ENCODE measurements at regions not wholly inside any gene's neighbourhood (a gene's known extent, or its start where the extent isn't known, plus 50 kb on each side); places are given as distances from the start of the nearest gene placed in this dataset.
"Not testable (repeated sequence)": the region's sequence is repeated elsewhere in the genome, so short reads cannot be mapped to it uniquely, and the experiment has no call there.

DNA sequence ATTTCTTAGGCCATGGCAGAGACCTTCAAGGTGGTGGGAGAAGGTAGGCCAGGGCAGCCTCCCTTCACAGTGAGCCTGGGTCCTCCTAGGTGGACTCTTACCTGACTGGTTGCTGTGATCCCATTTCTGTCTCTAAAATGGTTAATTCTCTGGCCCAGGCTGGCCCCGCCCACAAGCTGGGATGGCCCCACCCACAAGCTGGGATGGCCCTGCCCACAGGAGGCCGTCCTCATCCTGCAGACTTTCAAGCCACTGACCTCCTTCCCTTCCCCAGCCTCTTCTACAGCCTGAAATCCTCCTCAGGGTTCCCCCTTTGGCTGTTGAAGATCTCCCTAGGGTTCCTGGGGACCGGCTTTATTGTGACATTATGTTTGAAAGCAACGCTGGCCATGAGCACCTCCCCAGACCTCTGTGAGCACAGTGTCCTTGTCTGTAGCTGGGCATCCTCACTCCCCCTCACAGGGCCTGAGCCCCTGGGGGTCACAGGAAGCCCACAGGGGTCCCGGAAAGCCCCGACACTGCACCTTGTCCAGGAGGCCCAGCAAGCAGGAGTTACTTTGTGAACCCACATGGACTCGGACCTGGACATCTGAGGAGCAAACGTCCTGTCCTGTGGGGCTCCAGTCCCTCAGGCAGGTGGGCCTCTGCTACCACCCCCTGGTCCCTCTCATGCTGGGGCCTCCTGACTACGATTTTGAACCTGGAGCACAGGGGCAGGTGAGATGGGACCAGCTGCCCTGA is 621.7 kb downstream of the MATN1 start:
- DNase-seq = no peak

DNA sequence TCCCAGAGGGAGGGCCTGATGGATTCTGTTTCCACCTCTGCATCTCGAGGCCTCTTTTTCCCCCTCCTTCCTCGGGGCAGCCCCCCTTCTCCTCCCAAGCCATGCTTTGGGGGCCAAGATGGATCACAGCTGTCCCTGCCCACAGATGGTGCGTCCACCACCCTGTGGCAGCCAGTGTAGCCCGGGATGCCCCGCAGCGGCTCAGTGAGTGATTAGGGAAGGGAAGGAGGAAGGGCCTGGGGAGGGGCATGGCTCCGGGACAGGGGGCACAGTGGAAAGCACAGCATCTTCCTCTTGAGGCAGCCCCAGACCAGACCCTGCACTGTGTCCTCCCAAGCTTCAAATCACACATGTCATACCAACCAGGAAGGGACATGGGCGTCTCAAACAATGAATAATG is 622.4 kb downstream of the MATN1 start:
- no peak for DNase-seq

DNA sequence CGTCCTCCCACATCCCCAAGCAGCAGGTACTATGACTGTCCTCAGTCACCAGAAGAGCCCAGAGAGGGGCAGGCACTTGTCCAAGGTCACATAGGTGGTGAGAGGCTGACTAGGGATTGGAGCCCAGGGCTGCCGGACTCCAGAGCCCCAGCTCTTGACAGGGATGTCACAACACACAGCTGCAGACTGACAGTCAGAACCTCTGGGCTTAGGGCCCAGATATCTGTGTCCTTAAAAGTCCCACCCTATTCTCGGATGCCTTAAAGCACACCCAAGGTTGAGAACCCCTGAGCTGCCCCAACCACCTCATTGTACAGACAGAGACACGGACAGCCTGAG is 622.9 kb downstream of the MATN1 start:
- DNase-seq = no peak

DNA sequence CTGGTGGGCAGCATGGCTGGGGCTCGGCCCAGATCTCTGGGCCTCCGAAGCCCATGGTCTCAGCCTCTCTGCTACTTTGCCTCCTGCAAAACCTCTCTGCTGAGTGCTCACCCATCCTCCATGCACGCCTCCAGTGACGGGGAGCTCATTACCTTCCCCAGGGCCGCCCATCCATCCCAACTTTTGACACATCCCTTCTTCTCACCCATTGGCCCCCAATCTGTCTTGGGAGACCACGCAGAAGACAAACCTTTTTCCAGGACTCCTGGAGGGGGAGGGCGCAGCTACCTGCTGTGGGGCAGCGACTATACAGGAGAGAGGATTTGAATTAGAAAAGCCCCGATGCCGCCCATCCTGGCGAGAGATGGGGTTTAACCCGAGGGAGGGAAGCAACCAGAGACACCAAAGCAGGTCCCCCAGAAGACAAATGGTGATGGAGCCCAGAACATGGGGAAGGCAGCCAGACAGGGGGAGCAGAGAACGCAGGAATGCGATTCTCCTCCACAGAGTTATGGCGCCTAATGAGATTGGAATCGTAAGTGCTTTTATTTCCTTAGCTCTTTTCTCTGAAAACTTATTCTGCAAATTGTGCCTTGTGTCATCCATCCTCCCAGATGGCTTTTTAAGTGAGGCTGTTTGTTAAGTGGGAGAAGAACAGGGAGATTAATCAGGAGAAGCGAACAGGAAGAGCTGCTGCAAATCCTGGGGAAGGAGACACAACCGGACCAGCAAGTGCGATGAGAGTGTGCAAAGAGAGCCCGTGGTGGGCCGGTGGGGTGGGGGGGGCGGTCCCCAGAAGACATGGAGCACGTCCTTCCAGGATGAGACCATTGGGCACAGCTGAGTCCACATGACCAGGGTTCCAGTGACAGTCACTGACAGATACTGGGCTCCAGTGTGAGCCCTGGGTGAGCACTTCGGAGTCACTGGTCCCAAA is 623.5 kb downstream of the MATN1 start:
- no peak for DNase-seq

DNA sequence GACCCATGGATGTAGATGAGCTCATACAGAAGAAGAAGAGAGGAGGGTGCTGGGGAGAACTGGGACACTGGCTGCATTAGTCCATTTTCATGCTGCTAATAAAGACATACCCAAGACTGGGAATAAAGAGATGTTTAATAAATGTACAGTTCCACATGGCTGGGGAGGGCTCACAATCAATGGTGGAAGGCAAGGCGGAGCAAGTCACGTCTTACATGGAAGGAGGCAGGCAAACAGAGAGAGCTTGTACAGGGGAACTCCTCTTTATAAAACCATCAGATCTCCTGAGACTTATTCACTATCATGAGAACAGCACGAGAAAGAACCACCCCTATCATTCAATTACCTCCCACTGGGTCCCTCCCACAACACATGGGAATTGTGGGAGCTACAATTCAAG is 625.5 kb downstream of the MATN1 start:
- not testable (repeated sequence) for DNase-seq

DNA sequence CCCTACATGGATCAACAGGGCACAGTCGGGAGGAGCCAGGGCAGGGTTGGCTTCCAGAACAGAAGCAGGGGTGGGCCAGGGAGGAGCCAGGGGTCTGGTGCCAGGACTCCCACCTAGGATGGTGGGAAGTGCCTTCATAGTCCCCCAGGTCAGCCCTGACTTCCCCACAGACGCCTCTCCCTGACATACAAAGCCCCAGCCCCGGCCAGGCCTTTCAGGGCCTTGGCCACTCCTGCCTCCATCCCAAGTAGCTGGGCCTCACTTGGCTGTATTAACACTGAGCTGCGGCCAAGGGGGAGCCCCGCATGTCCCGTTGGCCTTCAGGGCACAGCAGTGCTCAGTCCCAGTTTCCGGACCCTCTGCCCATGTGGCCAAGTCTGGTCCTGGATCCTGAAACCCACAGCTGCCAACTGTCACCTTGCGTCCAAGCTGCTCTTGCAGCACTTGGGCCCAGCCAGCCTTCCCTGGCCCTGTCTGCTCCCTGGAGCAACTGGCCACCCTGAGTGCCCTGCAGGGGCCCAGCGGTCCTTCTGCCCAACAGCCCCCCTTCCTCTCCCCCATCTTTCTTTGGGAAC is 627.8 kb downstream of the MATN1 start:
- no peak for DNase-seq

DNA sequence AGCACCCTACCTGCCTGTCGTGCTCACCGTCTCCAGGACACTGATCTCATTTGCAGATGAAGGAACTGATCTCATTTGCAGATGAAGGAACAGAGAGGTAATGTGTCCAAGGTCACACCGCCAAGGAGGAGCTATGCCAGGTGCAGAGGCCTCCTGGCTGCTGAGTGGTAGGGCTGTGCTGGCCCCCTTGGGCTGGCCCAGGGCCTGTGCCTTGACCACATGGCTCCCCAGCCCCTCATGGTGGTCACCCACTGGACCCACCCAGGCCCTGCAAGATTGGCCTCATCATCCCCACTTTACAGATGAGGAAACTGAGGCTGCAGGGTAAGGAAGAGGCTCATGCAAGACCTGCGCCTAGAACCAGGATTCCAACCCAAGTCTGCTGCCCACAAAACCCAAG is 628.3 kb downstream of the MATN1 start:
- DNase-seq = no peak

DNA sequence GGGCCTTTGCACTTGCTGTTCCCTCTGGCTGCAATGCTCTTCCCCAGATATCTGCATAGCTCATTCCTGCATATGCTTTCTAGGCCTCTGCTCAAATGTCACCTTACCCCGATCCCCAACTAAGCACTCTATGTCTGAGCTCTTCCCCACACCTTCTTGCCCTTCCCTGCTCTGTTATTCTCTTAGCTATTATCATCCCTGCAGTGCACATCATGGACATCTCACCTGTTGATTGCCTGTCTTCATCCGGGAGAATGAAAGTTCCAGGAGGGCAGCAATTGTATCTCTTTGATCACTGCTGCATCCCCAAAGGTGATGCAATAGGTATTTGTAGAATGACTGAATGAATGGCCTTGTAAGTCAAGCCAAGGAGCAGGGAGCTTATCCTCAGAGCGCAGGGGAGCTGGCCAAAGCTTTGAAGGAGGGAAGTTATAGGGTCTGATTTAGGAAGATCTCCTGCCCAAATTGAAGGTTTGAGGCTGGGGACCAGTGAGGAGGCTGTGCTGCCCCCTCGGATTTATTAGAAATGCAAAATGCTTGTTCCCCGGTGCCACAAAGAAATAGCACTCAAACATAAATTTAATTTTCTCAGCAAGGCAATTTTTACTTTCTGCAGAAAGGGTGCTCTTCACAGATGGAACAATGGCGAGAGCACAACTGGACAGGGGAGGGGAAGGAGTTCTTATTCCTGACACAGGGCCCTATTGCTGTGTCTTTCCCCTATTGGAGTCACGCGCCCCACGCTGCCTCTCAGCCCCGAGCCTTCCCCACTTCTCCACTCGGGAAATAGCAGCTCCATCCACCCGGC is 631.1 kb downstream of the MATN1 start:
- no peak for DNase-seq

DNA sequence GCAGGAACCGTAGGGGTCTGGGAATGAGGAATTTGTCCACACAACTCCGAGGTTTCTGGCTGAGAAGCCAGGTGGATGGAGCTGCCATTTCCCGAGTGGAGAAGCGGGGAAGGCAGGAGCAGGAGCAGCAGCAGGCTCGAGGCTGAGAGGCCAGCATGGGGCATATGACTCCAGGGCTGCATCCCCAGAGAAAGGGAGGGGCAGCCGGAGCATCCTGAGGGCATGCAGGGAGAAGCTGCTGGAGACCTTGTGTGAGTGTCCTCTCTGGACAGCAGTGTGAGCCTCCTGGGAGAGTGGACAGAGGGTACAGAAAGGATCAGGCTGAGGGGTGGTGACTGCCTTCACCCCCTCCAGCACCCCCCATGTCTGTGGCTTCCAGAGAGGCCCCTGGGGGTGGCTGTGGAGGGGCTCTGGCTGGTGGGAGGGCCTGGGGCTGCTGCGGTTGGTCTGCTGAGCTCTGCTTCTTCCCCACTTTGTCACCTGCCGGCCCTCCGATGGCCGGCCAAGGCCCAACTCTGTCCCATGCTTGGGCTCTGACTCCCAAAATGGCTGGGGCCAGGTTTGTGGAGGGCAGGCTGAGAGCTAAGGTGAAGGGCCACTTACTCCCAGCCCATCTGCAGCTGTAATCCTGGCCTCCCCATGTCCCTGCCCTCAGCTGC is 633.1 kb downstream of the MATN1 start:
- DNase-seq = no peak

DNA sequence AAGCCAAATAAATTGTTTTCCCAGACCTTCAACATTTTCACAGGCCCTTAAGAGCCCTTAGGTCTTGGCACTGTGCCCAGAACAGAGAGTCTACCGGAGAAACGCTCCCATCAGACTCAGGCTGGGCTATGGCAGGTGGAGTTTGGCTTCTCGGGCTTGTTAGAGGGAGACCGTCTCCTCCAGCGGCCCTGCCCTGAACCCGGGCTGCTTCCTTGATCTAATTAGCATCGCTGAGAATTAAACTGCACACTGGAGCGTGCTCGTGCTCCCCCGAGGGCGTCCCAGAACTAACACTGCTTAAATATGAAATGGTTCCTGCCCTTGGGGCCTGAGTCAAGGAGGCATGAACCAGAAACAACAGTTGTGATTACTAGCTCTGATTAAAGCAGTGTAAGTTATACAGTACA is 634.4 kb downstream of the MATN1 start:
- DNase-seq = peak; percentile 93 to 94

DNA sequence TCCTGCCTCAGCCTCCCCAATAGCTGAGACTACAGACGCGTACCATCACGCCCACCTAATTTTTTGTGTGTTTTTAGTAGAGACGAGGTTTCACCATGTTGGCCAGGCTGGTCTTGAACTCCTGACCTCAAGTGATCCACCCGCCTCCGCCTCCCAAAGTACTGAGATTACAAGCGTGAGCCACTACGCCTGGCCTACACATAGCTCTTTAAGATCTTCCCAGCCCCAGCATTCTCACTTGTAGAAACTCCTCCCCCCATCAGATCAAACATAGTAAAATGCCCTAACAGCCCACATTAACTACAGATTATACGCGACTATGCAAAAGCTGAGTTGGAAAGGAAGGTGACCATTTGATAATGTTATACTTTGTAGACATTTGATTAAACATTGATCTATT is 634.8 kb downstream of the MATN1 start:
- DNase-seq = no peak

DNA sequence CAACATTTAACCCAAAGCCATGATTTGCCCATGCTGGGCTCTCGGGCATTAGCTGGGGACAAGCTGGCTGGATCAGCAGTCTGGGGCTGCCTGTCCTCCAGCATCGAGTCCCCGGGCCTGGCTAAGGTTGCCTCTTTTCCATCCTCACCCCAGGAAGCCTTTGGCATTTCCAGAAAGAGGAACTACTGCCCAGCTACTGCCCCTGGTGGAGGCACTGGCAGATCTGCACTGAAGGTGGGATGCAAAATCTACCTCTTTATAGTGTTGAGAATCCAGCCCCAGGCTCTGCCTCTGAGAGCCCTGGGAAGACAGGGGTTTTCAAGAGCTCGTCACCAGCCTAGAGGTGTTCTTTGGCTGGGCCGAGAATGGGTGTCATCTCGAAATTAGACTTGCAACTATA is 635.9 kb downstream of the MATN1 start:
- no peak for DNase-seq

DNA sequence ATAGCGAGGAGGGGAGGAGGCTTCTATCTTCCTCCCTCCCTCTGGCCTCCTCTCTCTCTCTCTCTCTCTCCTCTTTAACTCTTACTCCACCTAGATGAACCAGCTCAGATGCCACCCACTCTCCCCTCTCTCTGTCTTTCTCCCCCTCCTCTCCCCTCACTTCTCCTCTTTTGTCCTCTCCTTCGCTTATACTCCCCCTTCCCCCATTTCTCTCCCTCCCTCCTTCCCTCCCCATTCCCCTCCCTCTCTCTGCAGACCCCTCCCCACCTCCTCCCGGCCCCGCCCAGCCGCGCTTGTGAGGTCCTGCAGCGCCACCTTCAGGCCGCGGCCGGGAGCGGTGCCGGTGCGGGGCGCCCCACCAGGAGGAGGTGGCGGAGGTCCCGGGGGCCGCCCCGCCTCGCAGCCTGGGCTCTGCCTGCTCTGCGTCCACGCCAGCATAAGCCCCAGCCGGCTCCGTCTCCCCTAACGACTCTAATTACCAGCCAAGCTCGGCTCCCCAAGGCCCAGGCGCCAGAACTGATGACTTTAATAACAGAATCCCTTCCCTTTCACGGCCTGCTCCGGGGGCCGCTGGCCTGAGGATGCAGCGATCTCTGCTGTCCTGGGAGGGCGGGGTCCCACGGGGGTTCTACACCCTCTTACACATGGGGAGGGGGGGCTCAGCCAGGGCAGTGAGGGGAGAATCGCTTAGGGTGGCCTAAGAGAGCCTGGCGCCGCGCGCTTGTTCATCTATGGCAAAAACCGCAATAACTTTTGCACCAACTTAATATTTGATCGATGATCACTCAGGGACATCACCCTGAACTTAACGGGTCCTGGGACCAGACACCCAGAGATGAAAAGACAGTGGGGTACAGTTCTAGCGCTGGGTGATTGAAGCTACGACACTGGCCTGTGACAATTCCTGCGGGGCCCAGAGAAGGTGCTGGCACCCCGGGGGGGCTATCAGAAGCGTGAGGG is 637.3 kb downstream of the MATN1 start:
- no peak for DNase-seq

DNA sequence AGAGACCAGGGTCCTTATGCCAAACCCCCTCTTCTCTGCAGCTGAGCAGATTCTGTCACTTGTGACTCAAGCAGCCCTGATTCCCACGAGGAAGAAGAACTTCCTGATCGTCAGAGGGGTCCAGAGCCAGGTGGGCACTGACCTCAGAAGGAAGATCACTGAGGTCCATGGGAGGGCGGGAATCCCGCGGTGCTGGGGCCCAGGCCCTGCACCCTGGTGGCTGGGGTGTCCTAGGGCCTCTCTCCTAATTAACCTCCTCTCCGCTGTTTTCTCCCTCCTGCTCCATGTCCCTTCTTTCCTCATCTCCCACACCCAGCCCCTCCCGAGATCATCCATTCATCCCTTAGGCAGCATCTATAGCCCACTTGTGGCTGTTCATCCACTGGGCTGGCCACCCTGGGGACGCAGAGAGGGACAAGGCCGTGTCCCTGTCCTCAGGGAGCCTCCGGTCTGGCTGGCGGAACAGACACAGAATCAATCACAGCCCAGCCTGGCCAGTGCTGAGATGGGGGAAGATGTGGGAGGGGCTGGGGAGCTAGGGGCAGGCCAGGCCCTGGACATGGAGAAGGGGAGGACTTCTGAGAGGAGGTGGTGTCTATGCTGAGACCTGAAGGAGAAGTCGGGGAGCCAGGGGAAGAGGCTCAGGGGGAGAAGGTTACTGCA is 638.3 kb downstream of the MATN1 start:
- no peak for DNase-seq

DNA sequence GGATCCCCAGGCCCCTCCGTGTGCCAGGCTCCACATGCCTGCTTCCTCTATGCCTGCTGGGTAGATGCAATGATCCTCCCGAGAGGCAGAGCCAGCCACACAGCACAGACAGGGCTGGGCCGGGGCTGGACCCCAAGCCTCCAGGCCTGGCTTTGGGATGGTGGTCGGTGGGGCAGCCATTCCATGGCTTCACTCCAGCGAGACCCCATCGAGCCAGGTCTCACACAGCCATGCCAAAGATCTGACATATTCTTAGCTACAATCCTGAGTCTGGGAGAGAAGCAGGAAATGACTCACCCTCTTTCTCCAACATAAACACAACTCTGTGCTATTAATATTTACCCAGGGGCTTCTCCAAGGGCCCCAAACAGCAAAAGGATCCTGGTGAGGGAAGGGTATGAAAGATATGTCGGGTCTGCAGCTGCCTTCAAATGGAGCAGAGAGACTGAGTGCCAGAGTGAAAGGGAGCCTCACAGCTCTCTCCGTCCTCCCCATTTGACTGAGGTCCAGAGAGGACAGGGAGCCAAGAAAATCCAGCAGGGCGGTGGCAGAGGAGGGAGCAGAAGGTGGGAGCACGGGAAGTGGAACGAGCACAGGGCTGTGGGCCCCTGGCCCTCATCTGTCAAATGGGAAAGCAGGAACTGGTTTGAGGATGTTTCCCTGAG is 639.5 kb downstream of the MATN1 start:
- DNase-seq = no peak

DNA sequence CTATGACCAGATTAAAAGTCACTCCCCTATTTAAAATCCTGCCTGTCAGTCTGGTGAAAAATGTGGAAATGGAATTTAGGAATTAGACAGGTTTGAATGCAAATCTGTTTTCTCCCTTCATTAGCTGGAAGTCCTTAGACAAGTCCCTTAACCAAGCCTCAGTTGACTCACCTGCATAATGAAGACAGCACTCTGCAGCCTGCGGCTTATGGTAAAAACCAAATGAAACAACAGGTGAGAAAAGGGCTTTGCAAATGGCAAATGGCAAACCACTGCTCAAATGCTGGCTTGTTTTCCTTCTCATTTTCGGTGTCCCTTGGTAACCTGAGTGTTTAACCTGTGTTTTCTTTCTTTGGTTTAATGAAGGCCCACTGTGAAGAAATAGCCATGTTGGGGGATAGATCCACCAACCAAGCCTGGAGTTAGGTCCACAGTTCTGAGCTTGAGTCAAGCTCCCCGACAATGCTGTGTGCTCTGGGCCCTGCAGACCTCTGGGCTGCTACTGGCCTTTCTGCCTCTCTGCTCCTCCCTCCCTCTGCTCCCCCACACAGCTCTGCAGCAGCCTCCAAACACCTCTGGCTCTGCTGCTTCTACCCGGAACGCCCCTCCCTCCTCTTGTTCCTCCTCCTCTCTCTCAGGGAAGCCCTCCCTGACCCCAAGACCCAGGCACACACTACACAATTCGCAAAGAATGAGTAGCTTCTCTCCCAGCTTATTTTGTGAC is 641.8 kb downstream of the MATN1 start:
- no peak for DNase-seq

DNA sequence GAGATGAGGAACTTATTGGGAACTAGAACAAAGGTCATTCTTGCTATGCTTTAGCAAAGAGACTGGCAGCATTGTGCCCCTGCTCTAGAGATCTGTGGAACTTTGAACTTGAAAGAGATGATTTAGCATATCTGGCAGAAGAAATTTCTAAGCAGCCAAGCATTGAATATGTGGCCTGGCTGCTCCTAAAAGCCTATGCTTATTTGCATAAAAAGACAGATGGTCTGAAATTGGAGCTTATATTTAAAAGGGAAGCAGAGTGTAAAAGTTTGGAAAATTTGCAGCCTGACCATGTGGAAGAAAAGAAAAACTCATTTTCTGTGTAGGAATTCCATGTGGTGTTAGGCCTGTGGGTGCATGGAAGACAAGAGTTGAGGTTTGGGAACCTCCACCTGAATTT is 647.5 kb downstream of the MATN1 start:
- not testable (repeated sequence) for DNase-seq

DNA sequence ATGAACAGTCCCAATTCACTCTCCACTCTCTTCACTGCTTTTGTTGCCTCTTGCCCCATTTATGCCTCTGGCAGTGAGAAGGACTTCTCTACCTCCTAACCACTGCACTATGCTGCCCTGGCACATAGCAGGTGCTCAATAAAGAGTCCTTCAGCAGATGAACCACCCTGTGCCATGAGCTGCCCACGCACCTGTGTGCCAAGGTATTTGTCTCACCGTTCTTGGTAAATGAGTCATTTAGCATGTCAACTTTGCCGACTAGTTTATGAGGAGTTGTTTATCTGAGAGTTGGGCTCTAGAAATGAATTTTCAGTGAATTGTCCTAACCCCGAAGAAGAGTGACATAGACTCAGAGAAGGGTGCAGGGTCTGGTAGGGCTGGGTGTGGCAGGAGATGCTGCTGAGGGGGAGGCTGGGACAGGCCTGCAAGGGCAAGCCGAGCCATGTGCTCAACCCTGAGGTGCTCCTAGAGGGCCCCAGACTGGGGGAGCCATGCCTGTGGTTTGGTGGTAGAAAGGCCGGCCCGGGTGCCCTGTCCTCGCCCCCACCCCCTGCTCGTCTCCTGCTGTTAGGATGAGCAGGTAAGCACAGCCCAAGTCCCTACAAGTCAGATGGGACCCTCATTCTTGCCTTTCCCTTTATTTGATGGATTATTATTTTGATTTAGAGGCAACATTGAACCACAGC is 654.5 kb downstream of the MATN1 start:
- DNase-seq = no peak

DNA sequence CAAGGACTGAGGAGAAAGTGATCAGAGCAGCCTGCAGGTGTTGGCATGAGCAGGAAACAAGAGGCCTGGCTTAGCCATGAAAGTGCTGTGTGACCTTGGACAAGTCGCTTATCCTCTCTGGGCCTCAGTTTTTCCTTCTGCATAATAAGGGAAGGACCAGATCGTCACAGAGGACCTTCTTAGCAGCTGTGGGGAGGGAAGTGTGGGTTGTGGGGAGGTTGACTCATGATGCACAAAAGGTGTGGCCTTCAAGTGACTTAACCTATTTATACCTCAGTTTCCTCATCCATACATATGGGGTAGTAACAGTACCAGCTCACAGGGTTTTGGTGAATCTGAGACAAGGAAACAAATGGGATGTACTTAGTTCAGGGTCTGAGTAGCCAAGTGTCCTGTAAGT is 658.8 kb downstream of the MATN1 start:
- no peak for DNase-seq

All from NCI-H187 (cell line).